ENCODE measurements at regions not wholly inside any gene's neighbourhood (a gene's known extent, or its start where the extent isn't known, plus 50 kb on each side); places are given as distances from the start of the nearest gene placed in this dataset.

DNA sequence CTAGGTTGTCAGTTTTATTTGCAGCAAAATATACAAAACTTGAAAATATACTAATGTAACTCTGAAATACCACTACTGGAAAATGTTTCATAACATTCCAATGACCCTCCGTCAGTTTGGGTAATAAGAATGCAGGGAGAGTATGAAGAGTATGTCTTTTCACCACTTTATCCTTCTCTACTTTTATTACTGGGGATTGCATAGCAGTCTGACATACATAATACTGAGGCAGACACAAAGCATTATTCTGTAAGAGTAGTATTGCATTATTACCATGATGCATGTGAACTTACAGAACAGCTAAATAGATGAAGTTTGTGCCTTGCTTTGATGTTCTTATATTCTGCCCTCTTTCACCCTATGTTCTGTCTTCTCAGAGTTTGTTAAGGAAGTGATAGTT is 151.8 kb upstream of the TPK1 start:
- TF ChIP-seq, protein P1, sequence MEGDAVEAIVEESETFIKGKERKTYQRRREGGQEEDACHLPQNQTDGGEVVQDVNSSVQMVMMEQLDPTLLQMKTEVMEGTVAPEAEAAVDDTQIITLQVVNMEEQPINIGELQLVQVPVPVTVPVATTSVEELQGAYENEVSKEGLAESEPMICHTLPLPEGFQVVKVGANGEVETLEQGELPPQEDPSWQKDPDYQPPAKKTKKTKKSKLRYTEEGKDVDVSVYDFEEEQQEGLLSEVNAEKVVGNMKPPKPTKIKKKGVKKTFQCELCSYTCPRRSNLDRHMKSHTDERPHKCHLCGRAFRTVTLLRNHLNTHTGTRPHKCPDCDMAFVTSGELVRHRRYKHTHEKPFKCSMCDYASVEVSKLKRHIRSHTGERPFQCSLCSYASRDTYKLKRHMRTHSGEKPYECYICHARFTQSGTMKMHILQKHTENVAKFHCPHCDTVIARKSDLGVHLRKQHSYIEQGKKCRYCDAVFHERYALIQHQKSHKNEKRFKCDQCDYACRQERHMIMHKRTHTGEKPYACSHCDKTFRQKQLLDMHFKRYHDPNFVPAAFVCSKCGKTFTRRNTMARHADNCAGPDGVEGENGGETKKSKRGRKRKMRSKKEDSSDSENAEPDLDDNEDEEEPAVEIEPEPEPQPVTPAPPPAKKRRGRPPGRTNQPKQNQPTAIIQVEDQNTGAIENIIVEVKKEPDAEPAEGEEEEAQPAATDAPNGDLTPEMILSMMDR (optimal IDR thresholded peaks at IDR 0.05 in 1 of 3, IDR thresholded peaks at IDR 0.05 in 1 of 3, conservative IDR thresholded peaks at IDR 0.05 in 1 of 3; ENCODE audit: extremely low read depth in 1 of 3, insufficient read depth in 2 of 3, low read length in 3 of 3): no peak
- TF ChIP-seq EZH2 (IDR thresholded peaks at IDR 0.05; ENCODE audit: low read length): no peak

Measured in keratinocyte (primary cell).